T-helper 2 cell (primary cell): ENCODE measurements at regions not wholly inside any gene's neighbourhood (a gene's known extent, or its start where the extent isn't known, plus 50 kb on each side); places are given as distances from the start of the nearest gene placed in this dataset.

Experiments
- DNase-seq, 5 experiments: peaks; one replicate each; pipeline versions ENCODE4 v3.0.0 to v3.0.0-alpha.2; 2012 to 2022

DNA sequence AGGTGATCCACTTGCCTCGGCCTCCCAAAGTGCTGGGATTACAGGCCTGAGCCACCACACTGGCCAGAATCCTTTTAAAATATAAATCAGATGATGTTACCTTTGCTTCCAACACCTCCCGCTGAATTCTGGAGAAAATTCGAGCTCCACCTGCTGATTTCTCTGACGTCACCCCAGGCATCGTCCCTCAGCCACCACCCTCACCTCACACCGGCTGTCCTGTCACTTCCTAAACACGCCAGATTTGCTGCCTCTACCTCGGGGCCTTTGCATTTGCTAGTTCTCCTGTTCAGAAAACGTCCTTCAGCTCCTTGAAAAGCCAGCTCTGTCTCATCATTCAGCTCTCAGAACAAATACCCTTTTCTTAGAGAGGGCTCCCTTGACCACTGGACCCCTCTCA, 57.9 kb downstream of the FBXO2 start:
- no peak for DNase-seq

DNA sequence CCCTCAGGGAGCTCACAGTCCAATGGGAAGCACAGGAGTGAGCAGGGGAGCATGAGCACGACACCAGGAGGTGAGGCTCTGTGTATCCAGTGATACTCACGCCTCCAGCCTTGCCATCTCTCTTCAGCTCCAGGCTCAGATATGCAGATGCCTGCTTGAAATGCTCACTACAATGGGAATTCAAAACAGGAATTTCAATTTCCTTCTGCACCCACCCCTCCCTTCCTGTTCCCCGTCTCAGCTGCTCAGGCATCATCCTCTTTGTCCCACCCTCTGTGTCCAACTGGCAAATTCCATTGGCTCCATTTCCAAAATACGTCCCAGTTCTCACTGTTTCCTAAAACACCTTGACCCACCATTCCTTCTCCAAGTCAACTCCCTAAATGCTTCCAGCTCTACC, 58.9 kb downstream of the FBXO2 start:
- DNase-seq, result no peak

DNA sequence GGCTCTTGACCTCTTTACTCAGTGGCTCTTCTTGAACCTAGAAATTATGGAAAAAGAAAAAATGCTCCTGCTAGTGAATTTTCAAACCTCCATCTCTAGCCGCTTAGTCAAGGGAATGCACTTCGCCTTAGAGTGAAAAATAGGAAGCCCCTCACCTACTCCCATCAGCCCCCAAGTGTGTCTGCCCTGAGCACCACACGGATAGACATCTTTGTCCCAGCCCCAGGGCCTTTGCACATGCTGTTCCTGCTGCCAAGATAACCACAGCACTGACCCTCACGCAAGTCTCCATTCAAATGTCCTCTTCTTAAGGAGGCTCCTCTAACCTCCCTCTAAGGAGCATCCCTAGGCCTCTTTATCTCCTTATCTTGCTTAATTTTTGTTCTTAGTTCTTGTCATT, 59.6 kb downstream of the FBXO2 start:
- no peak for DNase-seq

DNA sequence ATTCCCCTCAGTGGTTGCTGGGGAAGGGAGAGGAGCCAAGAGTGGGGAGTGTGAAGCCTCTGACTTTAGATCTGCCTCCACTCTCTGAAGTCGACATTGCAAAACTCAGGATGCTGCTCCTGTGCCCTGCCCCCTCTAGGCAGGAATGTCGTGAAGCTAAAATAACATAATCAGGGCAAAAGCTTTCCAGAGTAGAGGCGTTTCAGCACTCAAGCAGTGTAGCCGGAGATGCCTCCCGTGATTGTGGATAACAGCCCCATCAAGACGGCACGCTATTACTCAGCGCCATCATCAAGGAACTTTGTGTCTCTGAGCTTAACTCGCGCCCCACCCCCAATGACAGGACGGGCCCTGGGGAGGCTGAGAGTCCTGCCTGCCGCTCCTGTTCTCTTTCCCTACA, 60.0 kb downstream of the FBXO2 start:
- DNase-seq, result peak in 1 of 5 experiments; percentile 6

DNA sequence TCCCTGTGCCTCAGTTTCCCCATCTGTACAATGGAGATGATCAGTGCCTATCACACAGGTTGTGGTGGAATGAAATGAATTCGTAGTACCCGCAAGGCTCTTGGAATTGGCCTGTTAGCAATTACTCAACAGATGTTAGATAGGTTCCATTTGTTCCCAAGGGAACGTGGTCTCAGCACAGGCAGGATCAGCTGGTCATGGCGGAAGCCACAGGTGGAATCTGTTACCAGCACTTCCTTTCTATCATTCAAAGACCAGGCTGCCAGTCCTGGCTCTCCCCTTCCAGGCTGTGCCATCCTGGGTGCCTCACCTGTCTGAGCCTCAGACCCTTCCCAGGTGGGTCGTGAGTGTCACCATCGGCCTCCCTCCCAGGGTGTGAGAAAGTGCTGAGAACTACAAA, 61.5 kb downstream of the FBXO2 start:
- no peak for DNase-seq

DNA sequence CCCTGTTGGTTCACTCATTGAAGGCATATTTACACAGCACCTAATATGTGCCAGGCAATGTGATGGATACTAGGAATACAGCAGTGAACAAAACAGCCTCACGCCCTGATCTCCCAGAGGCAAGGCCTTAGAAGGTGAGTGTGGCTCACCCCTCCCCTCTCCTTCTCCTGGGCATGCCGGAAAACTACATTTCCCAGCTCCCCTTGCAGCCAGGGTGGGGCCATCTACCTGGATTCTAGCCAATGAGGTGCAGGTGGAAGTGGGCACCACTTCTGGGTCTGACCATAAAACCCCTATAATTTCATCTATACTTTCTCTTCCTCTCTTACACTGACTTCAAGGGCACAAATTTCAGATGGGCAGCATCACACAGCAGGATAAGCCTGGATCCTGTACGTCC, 63.8 kb downstream of the FBXO2 start:
- DNase-seq, result no peak
